ENCODE measurements at regions not wholly inside any gene's neighbourhood (a gene's known extent, or its start where the extent isn't known, plus 50 kb on each side); places are given as distances from the start of the nearest gene placed in this dataset.

DNA sequence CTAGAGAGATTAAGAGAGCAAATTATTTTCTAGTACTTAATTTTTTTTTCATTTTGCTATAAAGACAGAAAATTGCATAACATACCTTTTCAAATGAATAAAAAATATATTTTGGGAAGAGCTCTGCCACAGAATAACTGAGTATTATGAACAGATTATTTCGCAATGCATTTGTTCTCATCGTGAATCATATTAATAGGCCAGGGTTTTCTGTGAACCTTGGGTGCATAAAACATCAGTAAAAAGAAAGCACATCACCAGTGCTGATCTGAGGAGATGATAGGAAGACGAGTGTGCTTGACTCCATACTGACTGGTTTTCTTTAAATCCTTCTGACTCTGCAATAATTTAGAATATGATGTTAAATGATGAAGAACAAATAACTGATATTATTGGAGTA lies 409.1 kb downstream of the CPS1 start:
- TF ChIP-seq, protein P1, sequence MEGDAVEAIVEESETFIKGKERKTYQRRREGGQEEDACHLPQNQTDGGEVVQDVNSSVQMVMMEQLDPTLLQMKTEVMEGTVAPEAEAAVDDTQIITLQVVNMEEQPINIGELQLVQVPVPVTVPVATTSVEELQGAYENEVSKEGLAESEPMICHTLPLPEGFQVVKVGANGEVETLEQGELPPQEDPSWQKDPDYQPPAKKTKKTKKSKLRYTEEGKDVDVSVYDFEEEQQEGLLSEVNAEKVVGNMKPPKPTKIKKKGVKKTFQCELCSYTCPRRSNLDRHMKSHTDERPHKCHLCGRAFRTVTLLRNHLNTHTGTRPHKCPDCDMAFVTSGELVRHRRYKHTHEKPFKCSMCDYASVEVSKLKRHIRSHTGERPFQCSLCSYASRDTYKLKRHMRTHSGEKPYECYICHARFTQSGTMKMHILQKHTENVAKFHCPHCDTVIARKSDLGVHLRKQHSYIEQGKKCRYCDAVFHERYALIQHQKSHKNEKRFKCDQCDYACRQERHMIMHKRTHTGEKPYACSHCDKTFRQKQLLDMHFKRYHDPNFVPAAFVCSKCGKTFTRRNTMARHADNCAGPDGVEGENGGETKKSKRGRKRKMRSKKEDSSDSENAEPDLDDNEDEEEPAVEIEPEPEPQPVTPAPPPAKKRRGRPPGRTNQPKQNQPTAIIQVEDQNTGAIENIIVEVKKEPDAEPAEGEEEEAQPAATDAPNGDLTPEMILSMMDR (IDR thresholded peaks at IDR 0.05): no peak
- TF ChIP-seq POLR2A (IDR thresholded peaks at IDR 0.05): no peak
